EL (cell line): ENCODE measurements at regions not wholly inside any gene's neighbourhood (a gene's known extent, or its start where the extent isn't known, plus 50 kb on each side); places are given as distances from the start of the nearest gene placed in this dataset.

Source experiments
- DNase-seq: peaks from one replicate; pipeline ENCODE4 v3.0.0-alpha.2; 2016

DNA sequence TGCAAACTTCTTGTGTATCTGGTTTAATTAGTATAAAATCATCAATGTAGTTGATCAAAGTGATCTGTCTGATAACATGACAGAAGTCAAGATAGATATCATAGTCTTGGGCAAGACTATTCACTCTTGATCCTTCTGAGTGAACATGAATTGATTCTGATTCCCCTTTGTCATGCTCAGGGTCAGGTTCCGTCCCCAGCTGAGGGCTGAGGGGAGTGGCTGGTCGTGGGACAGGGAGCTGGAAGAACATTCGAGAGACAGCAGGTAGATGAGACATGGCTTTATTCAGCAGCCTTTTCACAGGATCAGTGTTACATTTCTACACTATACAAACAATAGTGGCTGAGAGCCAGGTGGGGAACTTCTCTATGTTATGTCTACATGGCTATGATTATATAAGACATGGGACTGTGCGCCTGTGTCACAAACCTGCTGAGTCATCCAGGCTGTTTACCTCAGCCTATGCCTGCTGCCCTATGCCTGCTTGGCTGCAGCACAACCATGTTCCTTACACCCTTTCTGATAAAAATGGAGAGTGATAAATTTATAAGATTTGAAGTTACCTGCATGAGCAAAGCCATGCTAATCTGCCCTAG lies 586.9 kb upstream of the NR3C2 start:
- DNase-seq, result no peak

DNA sequence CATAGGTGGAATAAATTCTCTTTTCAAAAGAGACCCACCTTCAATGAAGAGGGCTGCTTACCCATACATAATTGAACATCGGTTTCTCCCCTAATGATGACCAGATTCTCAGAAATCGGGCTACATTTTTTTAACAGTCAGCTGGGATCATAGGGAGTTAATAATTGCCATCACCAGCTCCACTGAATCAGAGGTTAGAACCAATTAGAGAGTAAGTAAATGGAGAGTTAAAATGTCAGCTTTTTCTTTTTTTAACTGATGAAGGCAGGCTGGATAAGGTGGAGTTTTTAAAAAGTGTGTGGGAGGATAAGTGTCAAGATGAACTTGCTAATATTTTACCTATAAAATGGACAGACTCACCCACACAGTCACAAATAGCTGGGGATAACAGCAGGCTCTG lies 584.5 kb upstream of the NR3C2 start:
- no peak for DNase-seq

DNA sequence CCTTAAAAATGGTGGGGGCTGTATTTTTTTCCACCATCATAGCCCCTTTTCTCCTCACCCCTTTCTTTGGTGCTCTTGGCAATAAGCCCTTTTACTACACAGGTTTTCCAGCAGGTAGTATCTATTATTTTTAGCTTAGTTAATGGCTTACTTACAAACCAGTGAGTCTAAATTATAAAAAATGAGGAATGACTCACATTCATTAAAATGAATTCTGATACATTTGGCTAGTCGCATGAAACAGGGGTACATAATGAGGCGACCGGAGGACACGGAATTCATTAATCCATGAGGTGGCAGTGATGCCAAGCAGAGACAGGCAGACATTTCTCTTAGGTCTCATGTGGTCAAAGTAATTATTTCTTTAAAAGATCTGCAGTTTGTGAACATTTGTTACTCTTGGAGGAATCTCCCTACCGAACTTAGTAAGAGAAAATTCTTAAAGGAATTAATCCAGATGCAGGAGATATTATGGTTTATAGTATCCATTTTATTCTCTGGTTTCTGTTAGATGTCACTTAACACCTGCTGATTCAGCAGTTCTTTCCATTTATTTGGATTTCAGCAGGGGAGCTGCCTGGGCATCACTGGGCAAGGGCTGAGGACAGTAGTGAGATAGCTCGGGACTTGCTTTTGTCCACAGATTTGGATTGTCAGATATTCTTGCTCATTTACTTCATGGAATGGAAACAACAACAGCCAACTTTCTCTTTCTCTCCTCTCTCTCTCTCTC lies 575.0 kb upstream of the NR3C2 start:
- DNase-seq, result no peak

DNA sequence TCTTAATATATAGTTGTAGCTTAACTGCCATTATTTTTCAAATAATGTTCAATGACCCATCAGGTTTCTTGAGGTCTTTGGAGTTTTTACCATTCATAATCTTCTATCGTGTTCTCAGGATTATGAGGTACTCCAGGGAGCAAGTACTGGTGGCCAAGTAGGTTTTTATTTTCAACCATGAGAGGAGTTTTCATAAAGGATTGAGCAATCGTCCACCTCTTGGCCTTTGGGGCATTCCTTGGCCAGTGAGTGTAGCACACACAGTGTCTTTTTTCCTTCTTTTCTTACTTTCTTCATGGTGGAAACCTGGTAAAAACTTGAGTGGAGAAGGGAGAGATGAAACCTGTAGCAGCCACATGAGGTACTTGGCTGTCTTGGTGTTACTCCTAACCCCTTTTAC lies 567.0 kb upstream of the NR3C2 start:
- no peak for DNase-seq

DNA sequence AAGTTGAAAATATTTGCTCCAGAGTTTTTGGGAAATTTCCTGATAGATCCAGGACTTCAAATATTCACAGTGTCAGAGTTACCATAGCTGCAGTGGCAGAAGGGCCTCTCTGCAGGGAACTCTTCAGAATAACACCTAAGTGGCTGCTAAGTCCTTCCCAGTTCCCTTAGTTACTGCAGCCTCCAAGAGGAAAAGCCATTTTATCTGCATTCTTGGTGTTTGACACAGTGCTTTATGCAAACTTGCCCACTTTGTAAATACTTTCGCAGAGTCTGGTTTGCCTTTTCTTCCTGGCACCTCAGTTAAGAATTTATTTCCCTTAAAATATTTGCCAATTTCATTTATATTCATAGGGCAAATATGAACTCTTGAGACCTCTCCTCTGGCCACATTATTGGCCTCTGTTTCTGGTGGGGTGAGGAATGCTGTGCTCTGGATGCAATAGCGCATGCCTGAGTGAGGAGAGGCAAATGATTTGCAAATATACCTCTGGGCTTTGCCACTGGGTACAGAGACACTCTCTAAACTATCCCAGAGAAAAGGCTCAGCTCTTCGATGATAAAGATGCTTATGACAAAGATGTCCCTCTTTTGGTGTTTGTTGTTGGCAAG lies 566.3 kb upstream of the NR3C2 start:
- DNase-seq, result no peak

DNA sequence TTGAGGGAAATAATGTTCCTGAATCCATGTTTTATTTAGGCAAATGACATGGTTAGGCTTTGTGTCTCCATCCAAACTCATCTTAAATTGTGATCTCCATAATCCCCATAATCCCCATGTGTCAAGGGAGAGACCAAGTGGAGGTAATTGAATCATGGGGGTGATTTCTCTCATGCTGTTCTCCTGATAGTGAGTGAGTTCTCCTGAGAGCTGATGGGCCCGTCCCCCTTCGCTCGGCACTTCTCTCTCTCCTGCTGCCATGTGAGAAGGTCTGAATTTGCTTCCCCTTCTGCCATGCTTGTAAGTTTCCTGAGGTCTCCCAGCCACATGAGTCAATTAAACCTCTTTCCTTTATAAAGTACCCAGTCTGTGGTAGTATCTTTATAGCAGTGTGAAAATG lies 563.0 kb upstream of the NR3C2 start:
- DNase-seq, result no peak

DNA sequence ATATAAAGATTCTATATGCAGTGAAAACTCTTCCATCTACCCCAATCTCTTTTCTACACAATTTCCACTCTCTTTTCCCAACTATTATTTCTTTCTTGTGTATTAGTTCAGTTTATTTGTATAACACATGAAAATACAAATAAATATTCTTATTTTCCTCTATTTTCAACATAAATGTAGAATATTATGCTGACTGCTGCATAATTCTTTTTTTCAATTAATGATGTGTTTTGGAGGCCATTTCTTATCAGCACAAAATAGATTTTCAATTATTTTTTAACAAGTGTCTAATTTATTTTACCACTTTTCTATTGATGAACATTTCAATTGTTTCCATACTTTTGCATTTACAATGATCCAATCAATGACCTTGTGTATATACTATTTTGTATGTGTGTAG lies 557.7 kb upstream of the NR3C2 start:
- no peak for DNase-seq

DNA sequence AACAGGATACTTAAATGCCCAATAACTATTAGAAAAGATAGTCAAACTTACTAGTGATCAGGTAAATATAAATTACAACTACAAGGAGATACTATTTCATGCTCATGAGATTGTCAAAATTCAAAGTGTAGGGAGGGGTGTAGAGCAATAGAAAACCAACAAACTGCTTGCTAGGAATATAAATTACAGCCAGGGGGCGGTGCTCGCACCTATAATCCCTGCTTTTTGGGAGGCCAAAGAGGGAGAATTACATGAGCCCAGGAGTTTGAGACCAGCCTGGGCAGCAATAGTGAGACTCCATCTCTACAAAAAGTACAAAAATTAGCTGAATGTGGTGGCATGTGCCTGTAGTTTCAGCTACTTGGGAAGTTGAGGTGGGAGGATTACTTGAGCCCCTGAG lies 556.5 kb upstream of the NR3C2 start:
- peak; percentile 28 for DNase-seq

DNA sequence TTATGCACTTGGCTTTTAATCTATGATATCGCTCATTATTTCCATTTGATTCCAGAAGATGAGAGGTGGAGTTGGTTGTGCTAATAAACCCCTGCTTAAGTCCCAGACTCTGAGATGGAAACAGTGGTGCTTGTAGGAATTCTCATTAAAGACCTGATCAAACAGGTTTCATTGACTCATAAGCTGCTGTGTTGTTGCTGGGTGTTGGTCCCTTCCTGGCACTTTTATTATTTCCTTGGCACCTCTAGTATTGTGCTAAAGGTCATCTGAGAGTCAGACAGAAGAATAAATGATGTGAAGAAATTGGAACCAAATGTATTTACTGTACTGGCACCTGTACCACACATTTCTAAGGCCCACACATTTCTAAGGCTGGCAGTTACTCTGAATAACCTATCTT lies 544.7 kb upstream of the NR3C2 start:
- DNase-seq, result no peak

DNA sequence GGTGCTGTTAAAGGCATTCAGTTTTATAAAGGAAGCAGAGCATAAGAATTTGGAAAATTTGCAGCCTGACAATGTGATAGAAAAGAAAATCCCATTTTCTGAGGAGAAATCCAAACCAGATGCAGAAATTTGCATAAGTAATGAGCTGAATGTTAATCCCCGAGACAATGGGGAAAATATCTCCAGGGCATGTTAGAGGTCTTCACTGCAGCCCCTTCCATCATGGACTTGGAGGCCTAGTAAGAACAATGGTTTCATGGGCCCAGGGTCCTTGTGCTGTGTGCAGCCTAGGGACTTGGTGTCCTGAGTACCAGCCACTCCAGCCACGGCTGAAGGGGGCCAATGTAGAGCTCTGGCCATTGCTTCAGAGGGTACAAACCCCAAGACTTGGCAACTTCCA lies 542.7 kb upstream of the NR3C2 start:
- no peak for DNase-seq

DNA sequence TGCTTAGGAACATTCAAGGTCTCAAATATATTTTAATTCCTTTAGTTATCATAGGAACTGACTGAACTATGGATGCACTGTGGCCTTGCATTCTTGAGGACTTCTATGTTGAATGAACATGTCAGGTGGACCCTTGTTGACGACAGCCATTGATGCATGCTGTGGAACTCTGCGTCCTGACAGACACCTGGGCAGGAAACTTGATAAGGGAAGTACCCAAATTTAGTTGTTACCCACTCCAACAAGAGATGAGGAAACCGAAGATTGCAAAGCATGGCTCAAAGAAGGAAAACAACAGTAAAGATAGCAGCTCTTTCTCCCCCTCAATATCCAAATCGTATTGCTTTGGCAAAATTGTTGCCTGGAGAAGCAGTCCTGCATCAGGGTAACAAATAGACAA lies 540.0 kb upstream of the NR3C2 start:
- no peak for DNase-seq

DNA sequence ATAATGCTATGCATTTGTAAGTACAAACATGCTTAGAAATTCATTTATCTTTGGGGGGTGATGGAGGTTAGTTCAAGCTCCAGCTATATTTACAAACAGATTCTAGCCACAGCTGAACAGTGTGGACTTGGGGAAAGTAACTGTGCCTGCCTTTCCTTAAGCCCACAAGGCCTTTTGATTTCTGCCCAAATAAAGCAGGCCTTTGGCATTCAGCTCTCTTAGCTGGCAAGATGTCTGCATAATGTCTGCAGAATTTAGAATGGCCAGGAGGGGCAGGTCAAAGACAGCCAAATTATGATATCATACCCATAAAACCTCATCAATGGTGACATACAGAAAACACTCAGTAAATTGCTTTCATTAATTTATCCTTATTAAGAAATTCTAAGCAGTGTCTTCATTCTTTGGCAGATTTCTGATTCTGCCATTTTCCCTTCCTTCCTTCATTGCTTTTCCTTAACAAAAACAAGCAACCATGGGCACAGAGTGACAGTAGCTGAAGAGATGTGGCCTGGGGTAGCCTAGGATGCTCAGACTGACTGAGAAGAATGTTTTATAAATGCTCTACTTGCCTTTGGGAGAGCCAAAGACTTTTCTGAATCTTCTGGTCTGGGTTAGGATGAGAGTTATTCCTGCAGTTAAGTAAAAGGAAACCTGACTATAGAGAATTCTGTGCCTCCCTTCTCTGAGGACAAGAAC lies 538.7 kb upstream of the NR3C2 start:
- no peak for DNase-seq

DNA sequence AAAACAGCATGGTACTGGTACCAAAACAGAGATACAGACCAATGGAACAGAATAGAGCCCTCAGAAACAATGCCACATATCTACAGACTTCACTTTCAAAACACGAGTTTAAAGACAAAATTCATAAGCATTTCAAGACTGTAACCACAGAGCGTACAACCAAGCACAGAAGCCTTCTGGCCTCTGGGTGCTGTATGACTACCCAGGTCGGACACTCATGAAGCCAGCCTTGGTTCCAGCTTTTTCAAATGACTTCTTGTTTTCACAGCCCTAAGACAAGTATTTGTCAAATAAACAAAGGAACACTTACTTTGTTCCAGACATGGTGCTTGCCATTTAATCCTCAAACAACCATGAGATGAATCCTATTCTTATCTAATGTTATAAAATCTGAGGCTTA lies 536.1 kb upstream of the NR3C2 start:
- no peak for DNase-seq

DNA sequence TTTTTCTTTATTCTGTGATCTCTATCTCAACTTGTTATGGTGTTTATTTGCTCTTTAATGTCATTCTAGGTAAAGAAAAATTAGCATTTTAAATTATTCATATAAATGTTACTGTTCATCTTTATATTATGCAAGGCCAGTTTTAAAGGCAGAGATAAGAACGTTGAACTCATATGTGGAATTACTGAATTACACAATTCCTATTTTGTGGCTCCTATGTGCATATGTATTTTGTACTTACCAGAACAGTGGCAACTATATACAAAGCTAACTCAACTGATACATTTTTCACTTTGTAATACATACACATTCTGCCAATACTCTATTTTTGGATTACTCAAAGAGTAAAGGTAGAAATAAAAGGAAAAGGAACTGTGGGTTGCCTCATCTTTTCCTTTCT lies 533.2 kb upstream of the NR3C2 start:
- DNase-seq, result no peak

DNA sequence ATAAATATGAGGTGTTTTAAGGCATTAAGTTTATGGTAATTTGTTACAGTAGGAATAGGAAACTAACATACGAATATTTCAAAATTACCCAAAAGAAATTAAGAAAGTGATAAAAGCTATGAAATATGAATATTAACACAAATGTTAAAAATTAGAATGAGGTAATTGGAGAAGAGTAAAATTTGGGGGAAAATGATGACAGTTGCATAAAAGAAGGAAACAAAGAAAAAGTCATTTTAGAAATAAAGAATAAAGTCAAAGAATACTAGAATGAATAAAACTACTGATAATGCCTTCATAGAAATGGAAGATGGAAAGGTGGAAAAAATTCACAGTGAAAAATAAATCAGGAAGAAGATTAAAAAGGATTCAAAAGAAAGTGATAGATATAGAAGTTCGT lies 522.9 kb upstream of the NR3C2 start:
- DNase-seq, result no peak

DNA sequence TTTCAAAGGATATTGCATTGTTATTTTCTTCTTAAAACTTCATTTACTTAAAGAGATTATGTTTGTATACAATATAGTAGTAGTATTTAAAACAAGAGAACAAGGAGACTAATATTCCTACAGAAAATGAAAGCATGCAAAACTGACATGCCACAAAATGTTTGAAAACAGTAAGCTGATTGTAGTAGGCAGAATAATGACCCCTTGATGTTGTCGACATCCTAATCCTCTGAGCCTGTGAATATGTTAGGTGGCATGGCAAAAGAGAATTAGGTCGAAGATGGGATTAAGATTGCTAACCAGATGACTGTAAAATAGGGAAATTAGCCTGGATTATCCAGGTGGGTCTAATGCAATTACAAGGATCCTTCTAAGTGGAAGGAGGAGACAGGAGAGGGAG lies 522.2 kb upstream of the NR3C2 start:
- no peak for DNase-seq

DNA sequence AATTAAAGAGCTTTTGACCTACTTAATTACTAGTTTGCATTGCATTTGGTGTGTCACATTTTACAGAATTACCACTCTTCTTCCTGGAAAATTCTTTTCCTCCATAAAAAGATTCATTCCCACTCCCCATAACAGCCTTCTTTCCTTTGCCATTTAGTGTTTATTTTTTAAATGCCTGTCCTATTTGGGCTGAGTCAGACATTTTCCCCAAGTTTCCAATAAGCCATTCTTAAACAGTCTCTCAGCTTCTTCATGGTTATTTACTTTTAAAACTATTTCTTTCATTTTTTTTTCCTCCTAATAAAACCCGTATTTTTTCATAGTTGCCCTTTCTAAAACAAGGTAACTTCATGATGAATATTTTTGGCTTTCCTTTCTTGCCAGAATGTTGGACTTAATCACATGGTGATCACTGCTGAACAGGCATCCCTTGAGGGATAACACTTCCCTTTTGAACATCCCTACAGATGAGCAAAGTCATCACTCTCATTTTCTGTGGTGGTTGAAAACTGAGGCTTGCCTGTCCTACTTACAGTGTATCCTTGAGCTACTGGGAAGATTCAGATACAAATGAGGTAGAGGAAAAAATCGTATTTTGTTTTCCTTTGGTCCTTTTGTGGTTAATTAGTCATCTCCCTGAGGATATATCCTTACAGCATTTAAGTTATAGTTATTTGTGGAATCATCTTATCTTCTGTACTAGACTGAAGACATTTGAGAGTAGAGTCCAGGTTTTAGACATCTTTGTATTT lies 520.5 kb upstream of the NR3C2 start:
- DNase-seq, result peak; percentile 64

DNA sequence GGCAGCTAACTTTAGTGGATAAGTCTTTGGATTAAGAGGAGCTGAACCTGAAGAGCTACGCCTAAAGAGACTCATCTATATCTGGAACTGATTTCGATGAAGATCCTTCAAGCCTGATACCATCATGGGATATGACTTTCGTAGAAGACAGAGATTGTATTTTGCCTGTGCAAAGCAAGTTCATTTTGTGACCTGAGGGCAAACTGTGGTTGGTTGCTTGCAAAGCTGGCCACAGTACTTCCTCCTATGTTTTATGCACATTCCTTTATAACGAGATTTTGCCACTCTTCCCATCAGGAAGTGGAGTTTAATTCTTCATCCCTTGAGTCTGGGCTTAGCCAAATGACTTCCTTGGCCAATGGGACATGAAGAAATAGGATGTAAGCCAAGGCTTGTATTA lies 519.3 kb upstream of the NR3C2 start:
- peak; percentile 2 for DNase-seq

DNA sequence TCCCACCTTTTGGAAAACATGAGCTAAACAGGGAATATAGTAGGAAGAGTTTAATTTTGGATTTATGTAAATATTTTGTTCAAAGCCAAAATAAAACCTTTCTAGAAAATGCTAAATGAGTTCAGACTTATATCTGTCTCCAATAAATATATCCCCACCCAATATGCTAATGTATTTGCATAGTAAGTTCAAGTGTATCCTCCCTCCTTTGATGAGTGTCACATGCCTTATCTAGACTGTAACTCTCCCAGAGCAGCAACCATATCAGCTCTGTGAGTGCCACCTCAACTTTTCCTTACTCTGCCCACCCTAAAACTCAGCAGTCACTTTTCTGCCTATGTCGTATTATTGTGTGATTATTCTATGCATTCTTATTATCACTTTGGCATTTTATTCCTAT lies 516.1 kb upstream of the NR3C2 start:
- DNase-seq, result no peak

DNA sequence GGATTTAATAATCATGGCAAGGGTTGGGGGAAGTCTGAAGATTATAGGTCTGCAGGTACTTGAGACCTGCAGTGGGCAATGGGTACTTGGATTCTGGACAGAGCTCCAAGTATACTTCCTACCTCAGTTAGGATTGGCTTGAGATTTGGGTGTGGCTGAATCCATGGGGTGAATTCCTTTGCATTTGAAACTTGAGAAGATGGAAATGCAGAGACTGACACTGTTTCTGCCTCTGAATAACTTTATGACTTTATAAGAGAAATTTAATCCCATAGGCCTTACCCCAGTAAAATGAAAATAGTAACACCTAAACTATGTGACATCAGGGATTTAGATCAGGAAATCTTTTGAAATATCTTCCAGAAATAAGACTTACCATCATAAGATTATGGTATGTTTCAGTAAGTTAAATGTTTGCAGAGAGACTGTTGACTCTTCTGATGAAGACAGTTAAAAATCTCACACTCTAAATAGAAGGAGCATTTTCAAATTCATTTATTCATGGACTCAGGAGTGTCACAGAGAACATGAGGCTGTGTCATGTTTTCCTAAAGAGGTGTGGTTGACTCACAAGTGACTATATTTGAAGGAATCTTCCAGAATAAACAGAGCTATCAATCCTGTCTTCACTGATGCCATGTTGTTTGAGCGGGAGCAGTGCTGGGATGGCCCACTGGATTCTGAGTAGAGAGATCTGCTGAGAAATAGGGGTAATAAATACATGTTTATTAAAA lies 513.5 kb upstream of the NR3C2 start:
- no peak for DNase-seq

DNA sequence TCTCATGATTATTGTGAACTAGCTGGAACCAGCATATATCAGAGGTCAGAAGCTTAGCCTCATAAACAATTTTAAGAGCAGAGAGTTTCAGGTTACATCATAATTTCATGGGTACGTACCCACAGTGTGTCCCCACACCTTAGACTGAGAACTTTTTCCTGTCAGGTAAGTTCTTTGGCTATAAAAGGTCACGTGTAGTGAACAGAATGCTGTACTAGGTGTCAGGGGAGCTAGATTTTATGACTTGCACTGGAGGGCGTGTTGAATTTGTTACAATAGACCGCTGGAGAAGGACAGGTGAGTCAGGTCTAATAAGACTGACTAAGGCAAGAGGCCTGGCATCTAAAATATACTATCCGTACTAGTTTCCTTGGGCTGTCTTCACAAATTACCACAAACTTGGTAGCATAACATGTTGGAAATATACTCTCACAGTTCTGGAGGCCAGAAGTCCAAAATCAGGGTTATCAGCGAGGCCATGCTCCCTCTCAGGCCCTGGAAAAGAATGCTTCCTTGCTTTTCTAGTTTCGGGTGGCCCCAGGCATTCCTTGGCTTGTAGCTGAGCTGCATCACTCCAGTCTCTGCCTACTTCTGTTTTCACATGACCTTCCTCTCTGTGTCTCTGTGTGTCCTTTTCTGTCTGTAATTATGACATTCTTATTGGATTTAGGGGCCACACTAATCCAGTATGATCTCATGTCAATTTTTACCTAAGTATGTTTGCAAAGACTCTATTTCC lies 512.0 kb upstream of the NR3C2 start:
- no peak for DNase-seq

DNA sequence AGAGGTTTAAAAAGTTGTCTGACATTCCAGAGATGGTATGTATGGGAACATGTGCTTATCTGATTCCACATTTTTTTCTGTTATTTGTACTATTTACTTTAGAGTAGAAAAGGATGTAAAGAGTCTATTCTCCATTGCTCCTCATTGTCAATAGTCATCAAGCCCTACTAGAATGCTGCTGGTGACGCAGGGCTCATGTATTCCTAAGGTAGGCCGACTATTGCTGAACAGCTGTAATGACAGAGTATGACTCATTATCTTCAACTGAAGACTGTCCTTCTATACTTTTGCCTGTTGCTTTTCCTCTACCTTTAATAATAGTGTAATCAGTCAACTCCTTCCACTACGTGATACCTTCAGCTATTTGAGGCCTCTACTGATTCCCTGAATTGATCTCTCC lies 509.1 kb upstream of the NR3C2 start:
- DNase-seq, result no peak
